GM23338 (cell line): ENCODE measurements at regions not wholly inside any gene's neighbourhood (a gene's known extent, or its start where the extent isn't known, plus 50 kb on each side); places are given as distances from the start of the nearest gene placed in this dataset.

Experiments used
- CTCF ChIP-seq, 2 experiments: fragments of 200-600 bp in 1 of 2; sonication (generic) in 1 of 2; conservative IDR thresholded peaks; 2 replicates each; pipeline versions ENCODE4 v1.5.1 to v1.6.1; 2016 to 2017; ENCODE audit warnings: antibody characterized with exemption in 2 of 2, low read depth in 2 of 2, mild to moderate bottlenecking in 2 of 2, moderate library complexity in 1 of 2
- REST ChIP-seq: IDR thresholded peaks from one replicate; pipeline ENCODE4 v1.6.1; 2018; ENCODE audit warnings: antibody characterized with exemption; ENCODE audit not compliant: unreplicated experiment

- no peak for TF ChIP-seq REST
- no peak for TF ChIP-seq CTCF (conservative IDR thresholded peaks at IDR 0.05; ENCODE audit: low read depth in 2 of 2)
These were observed 426.6 kb upstream of the WWC1 start for GRCh38 chr5:167864801-167865200.
